Erythroblast (primary cell): ENCODE measurements at regions not wholly inside any gene's neighbourhood (a gene's known extent, or its start where the extent isn't known, plus 50 kb on each side); places are given as distances from the start of the nearest gene placed in this dataset.
A peak's percentile ranks its signal among the peaks of the same experiment; 100 is the strongest.

Experiments
- DNase-seq, 2 experiments: peaks; one replicate each; lab custom pipeline; 2025; lab: John Stamatoyannopoulos, UW
- GATA1 ChIP-seq: IDR thresholded peaks from 2 replicates; pipeline ENCODE4 v1.6.1; 2011; ENCODE audit warnings: low read depth, mild to moderate bottlenecking, control low read depth, low read length, moderate library complexity
- POLR2A ChIP-seq: IDR thresholded peaks from 2 replicates; pipeline ENCODE4 v1.6.1; 2011; ENCODE audit warnings: mild to moderate bottlenecking, low read length

DNA sequence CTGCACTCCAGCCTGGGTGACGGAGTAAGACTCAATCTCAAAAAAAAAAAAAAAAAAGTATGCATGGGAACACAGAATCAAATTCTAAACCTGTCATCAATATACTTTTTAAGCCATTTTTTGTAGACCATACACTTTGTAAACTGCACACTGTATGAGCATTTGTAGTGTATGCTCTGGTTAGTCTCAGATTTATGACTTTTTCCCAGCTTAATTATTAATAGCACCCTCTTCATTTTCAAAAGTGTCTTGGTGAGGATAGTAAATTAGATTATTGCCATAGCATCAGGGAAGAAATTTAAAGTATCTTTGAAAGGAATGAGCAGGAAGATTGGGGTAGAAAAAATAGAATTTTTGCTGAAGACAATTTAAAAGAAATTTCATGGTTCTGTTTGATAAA lies 330.8 kb upstream of the RSPO3 start:
- TF ChIP-seq POLR2A (no peak), GATA1 (no peak)
- DNase-seq = no peak

GRCh38 chr6:126788861-126789365 lies 329.6 kb upstream of the RSPO3 start:
- TF ChIP-seq POLR2A (no peak), GATA1 (no peak)
- no peak for DNase-seq

GRCh38 chr6:126792340-126793085 lies 326.0 kb upstream of the RSPO3 start:
- DNase-seq = no peak
- TF ChIP-seq GATA1 (no peak), POLR2A (no peak)

- DNase-seq = no peak
- TF ChIP-seq GATA1 (no peak), POLR2A (no peak)
These were observed 323.3 kb upstream of the RSPO3 start for GRCh38 chr6:126795161-126795560.

DNA sequence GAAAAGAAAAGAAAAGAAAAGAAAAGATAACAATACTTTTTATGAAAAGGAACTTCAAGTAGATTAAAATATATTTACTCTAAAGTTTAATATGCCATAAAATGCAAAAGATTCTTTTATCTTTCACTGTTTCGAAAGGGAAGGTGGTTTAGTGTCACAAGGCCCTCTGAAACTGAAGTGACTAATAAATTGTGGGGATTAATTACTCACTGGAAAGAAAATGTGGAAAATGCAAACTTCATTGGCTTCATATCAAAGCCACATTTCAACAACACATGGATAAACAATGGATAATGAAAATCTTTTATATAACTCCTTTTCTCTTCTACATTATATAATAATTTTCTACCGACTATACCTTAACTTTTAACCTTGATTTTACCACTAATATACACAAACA lies 320.5 kb upstream of the RSPO3 start:
- no peak for DNase-seq
- TF ChIP-seq POLR2A (no peak), GATA1 (no peak)

GRCh38 chr6:126803769-126804168 lies 314.7 kb upstream of the RSPO3 start:
- TF ChIP-seq POLR2A (no peak), GATA1 (no peak)
- no peak for DNase-seq

- DNase-seq = peak; percentile 6 to 51
- TF ChIP-seq GATA1 (no peak), POLR2A (no peak)
These were observed 314.0 kb upstream of the RSPO3 start for GRCh38 chr6:126804332-126805064.

DNA sequence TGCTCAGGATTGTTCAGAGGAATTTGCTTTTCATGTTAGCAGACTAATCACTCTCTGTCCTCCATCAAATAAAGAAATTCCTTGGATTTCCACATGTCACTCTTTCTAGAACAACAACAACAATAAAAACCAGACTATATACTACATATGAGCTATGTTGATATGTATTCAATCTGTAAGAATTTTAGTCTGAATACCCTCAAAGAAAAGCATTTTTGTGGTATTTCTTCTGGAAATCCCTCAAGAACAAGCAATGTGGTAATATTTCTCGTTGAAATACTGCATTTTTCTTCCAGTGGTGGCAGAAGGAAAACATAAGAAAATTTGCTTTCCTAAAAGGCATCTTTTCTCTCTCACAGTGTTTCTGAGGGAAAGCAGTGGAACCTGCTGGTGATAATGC lies 312.6 kb upstream of the RSPO3 start:
- TF ChIP-seq GATA1 (no peak), POLR2A (no peak)
- DNase-seq = no peak

DNA sequence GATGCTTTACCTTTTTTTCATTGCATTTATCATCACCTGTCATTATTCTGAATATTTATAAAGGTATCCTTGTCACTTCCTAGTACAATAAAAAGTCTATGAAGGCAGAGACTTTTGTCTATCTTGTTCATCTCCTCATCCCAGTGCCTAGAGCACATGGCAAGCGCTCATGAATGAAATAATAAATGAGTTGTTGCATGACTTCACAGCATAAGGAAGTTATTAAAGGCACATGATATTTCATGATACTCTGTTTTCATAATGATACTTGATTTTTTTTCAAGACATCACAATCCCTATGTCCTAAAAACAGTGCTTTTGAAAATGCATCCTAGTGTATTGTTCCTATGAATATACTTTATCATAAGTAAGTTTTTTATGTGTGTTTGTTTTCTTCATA lies 310.6 kb upstream of the RSPO3 start:
- DNase-seq = no peak
- TF ChIP-seq GATA1 = no peak
- TF ChIP-seq POLR2A = no peak

GRCh38 chr6:126811321-126811720 lies 307.1 kb upstream of the RSPO3 start:
- no peak for TF ChIP-seq GATA1
- no peak for TF ChIP-seq POLR2A
- DNase-seq = no peak

DNA sequence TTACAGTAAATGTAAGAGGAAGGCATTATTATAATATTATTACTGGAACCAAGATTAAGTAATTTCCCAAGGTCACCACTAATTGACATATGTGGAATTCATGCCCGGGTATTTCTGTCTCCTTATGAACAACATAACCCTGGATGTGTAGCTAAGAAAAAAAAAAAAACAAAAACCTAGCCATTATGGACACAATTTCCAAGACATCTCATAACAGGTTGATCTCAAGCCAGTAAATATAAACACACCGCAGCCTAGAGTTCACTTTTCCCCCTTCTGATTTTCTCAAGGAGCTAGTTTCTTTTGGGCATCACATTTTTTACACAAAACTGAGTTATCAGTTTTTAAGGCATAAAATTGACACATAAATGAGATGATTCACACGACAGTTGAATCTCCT lies 306.5 kb upstream of the RSPO3 start:
- no peak for DNase-seq
- no peak for TF ChIP-seq GATA1
- no peak for TF ChIP-seq POLR2A

- TF ChIP-seq GATA1 = no peak
- no peak for TF ChIP-seq POLR2A
- no peak for DNase-seq
These were observed 305.8 kb upstream of the RSPO3 start for GRCh38 chr6:126812651-126813050.

- TF ChIP-seq POLR2A (no peak), GATA1 (no peak)
- DNase-seq = no peak
These were observed 297.8 kb upstream of the RSPO3 start for GRCh38 chr6:126820634-126821033.

GRCh38 chr6:126821706-126822105 lies 296.8 kb upstream of the RSPO3 start:
- no peak for DNase-seq
- TF ChIP-seq GATA1 (no peak), POLR2A (no peak)

GRCh38 chr6:126824226-126824625 lies 294.2 kb upstream of the RSPO3 start:
- no peak for DNase-seq
- no peak for TF ChIP-seq POLR2A
- TF ChIP-seq GATA1 = no peak
